PFSK-1 (cell line): ENCODE measurements at regions not wholly inside any gene's neighbourhood (a gene's known extent, or its start where the extent isn't known, plus 50 kb on each side); places are given as distances from the start of the nearest gene placed in this dataset.

Source experiments
- POLR2AphosphoS5 ChIP-seq: IDR thresholded peaks from 2 replicates; pipeline ENCODE4 v1.6.1; 2012; ENCODE audit warnings: low read depth, mild to moderate bottlenecking, control low read depth, low read length, moderate library complexity
- REST ChIP-seq, 2 experiments: IDR thresholded peaks; 2 replicates each; pipeline versions ENCODE4 v1.6.1 to v1.8.0; 2011 to 2012; ENCODE audit warnings: low read depth in 2 of 2, low read length in 2 of 2, control low read depth in 1 of 2, inconsistent platforms in 1 of 2, mild to moderate bottlenecking in 1 of 2, moderate library complexity in 1 of 2; ENCODE audit not compliant: insufficient read depth in 1 of 2
- SIN3A ChIP-seq: IDR thresholded peaks from 2 replicates; pipeline ENCODE4 v1.6.1; 2012; ENCODE audit warnings: mild to moderate bottlenecking, low read length, moderate library complexity, borderline replicate concordance; ENCODE audit not compliant: insufficient read depth
- TAF1 ChIP-seq: IDR thresholded peaks from 2 replicates; pipeline ENCODE4 v1.6.1; 2012; ENCODE audit warnings: low read length, control low read depth, borderline replicate concordance; ENCODE audit not compliant: insufficient read depth

GRCh38 chr7:125222596-125222995 lies 293.0 kb upstream of the POT1 start:
- TF ChIP-seq TAF1 = no peak
- no peak for TF ChIP-seq REST (IDR thresholded peaks at IDR 0.05; ENCODE audit: insufficient read depth in 1 of 2, low read depth in 2 of 2, low read length in 2 of 2)
- no peak for TF ChIP-seq POLR2AphosphoS5
- TF ChIP-seq SIN3A = no peak
